Brain microvascular endothelial cell (primary cell): ENCODE measurements at regions not wholly inside any gene's neighbourhood (a gene's known extent, or its start where the extent isn't known, plus 50 kb on each side); places are given as distances from the start of the nearest gene placed in this dataset.

ENCODE experiments used
- DNase-seq: peaks from one replicate; pipeline ENCODE4 v3.0.0-alpha.2; 2020
- H3K27ac ChIP-seq: fragments of 250-450 bp; sonication (Bioruptor Pico); 2 replicates; pipeline ENCODE4 v1.5.1; 2020; ENCODE audit warnings: mild to moderate bottlenecking, moderate library complexity
- H3K27me3 ChIP-seq: fragments of 250-450 bp; sonication (Bioruptor Pico); replicated peaks from 2 replicates; pipeline ENCODE4 v1.5.1; 2020; ENCODE audit warnings: mild to moderate bottlenecking
- H3K36me3 ChIP-seq: fragments of 250-450 bp; sonication (Bioruptor Pico); replicated peaks from 2 replicates; pipeline ENCODE4 v1.5.1; 2020; ENCODE audit warnings: mild to moderate bottlenecking
- H3K4me3 ChIP-seq: 2 replicates; pipeline ENCODE4 v1.5.1; 2011; ENCODE audit warnings: low read depth, mild to moderate bottlenecking, control low read depth, low read length, moderate library complexity
- CTCF ChIP-seq: IDR thresholded peaks from 2 replicates; pipeline ENCODE4 v1.5.1; 2011; ENCODE audit warnings: low read depth, mild to moderate bottlenecking, moderate library complexity, low read length, control low read depth, inconsistent platforms; ENCODE audit errors: missing control alignments
- in situ Hi-C: cut with HindIII; loops from 2 replicates; pipeline ENCODE4 v1.10.0; 2017; ENCODE audit warnings: low sequenced_read_pairs, low pct_ligation_motif_present

GRCh38 chr9:135376511-135377265, 102.9 kb upstream of the PPP1R26 start:
- DNase-seq: no peak
- Histone ChIP-seq H3K36me3 (no peaks in the 10 kb centered on the region), H3K27ac (no peak overlapping the region), H3K4me3 (no peak overlapping the region), H3K27me3 (no peaks in the 10 kb centered on the region)
- TF ChIP-seq CTCF: no peak
- in situ Hi-C loops: no loop called here

- H3K27me3 ChIP-seq: no peaks in the 10 kb centered on the region
- no peak for DNase-seq
- no peak overlapping the region for H3K27ac ChIP-seq
- no peaks in the 10 kb centered on the region for H3K36me3 ChIP-seq
- no peak for TF ChIP-seq CTCF
- no peak overlapping the region for H3K4me3 ChIP-seq
- in situ Hi-C loops: no loop called here
These were observed 102.2 kb upstream of the PPP1R26 start for GRCh38 chr9:135377431-135377830.

GRCh38 chr9:135378751-135379150, 100.8 kb upstream of the PPP1R26 start:
- no peak overlapping the region for H3K4me3 ChIP-seq
- H3K36me3 ChIP-seq: no peaks in the 10 kb centered on the region
- no peaks in the 10 kb centered on the region for H3K27me3 ChIP-seq
- H3K27ac ChIP-seq: no peak overlapping the region
- in situ Hi-C loops: no loop called here
- TF ChIP-seq CTCF: no peak
- no peak for DNase-seq

- H3K27me3 ChIP-seq: no peaks in the 10 kb centered on the region
- no peak for DNase-seq
- no peaks in the 10 kb centered on the region for H3K36me3 ChIP-seq
- no peak overlapping the region for H3K4me3 ChIP-seq
- TF ChIP-seq CTCF: no peak
- in situ Hi-C loops: no loop called here
- H3K27ac ChIP-seq: no peak overlapping the region
These were observed 99.9 kb upstream of the PPP1R26 start for GRCh38 chr9:135379540-135380267.

GRCh38 chr9:135380311-135380960, 99.1 kb upstream of the PPP1R26 start:
- H3K4me3 ChIP-seq: no peak overlapping the region
- DNase-seq: no peak
- no peak for TF ChIP-seq CTCF
- H3K27ac ChIP-seq: no peak overlapping the region
- no peaks in the 10 kb centered on the region for H3K27me3 ChIP-seq
- in situ Hi-C loops: no loop called here
- H3K36me3 ChIP-seq: no peaks in the 10 kb centered on the region
